ENCODE measurements at regions not wholly inside any gene's neighbourhood (a gene's known extent, or its start where the extent isn't known, plus 50 kb on each side); places are given as distances from the start of the nearest gene placed in this dataset.
A peak's percentile ranks its signal among the peaks of the same experiment; 100 is the strongest.

DNA sequence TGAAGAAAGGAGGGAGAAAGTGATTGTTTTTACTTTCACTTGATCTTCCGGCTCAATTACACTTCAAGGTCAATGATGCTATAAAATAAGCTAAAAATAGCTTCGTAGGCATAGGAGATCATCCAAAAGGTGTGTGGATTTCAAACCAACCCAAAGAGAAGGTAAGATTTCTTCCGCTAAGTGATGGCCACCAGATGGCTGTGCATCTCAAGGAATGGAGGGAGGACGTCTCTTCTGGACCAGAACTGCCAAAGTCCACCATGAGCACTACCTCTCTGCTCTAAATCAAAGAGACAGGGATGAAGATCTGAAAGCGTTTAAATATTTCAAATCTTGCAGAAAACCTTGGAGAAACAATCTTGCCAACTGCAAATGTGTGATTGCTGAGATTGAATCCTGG, 199.1 kb upstream of the ZPLD1 start:
- Histone ChIP-seq H3K4me1 (no peaks in the 10 kb centered on the region), H3K27ac (no peak overlapping the region), H3K4me3 (no peak overlapping the region), H3K27me3 (no peaks in the 10 kb centered on the region), H3K36me3 (no peaks in the 10 kb centered on the region), H3K9me3 (no peaks in the 10 kb centered on the region)
- TF ChIP-seq POLR2A (IDR thresholded peaks at IDR 0.05), result no peak
- TF ChIP-seq, protein P1, sequence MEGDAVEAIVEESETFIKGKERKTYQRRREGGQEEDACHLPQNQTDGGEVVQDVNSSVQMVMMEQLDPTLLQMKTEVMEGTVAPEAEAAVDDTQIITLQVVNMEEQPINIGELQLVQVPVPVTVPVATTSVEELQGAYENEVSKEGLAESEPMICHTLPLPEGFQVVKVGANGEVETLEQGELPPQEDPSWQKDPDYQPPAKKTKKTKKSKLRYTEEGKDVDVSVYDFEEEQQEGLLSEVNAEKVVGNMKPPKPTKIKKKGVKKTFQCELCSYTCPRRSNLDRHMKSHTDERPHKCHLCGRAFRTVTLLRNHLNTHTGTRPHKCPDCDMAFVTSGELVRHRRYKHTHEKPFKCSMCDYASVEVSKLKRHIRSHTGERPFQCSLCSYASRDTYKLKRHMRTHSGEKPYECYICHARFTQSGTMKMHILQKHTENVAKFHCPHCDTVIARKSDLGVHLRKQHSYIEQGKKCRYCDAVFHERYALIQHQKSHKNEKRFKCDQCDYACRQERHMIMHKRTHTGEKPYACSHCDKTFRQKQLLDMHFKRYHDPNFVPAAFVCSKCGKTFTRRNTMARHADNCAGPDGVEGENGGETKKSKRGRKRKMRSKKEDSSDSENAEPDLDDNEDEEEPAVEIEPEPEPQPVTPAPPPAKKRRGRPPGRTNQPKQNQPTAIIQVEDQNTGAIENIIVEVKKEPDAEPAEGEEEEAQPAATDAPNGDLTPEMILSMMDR (IDR thresholded peaks at IDR 0.05), result peak in 2 of 6 experiments; percentile 50 to 59
- no peak for DNase-seq

DNA sequence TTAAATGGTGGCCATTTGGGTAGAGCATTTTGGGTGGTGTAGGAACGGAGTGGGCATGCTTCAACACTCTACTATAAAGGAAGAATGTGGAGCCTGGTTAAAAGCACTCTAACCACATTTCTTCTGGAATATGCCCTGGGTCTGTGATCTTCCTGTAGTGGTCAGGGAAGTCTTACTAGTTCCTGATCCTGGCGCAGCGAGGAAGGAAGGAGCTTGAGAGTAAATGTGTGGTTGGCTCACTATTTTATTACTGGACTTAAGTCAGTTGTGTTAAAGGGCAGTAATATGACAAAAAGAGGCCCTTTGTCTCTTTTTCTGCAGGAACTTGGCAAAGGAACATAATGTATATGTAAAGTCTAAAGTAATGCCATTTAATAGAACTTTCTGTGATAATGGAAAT, 197.6 kb upstream of the ZPLD1 start:
- TF ChIP-seq POLR2A (IDR thresholded peaks at IDR 0.05), result no peak
- TF ChIP-seq, protein P1 (IDR thresholded peaks at IDR 0.05), result no peak
- H3K27ac ChIP-seq, result no peak overlapping the region
- no peak for DNase-seq
- no peak overlapping the region for H3K4me3 ChIP-seq
- H3K9me3 ChIP-seq, result no peaks in the 10 kb centered on the region
- H3K4me1 ChIP-seq, result no peaks in the 10 kb centered on the region
- H3K36me3 ChIP-seq, result no peaks in the 10 kb centered on the region
- no peaks in the 10 kb centered on the region for H3K27me3 ChIP-seq

DNA sequence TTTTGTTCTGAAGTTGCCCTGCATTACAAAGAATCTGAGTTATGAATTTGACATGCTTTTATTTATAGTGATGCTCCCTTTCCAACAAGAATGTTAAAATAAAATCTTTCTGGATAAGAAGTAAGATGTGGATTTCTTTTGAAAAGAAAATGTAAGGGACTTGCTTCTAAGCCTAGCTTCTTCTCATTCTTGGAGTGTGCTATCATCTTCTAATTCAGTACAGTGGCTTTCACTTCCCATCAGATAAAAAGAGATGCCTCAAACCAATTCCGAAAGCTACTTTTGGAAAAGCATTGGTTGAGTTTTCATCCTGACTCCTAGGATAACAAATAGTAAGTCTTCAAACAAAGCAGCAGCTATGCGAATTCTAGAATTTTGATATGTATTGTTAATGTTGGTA, 197.0 kb upstream of the ZPLD1 start:
- Histone ChIP-seq H3K9me3 (no peaks in the 10 kb centered on the region), H3K36me3 (no peaks in the 10 kb centered on the region), H3K27ac (no peak overlapping the region), H3K4me1 (no peaks in the 10 kb centered on the region), H3K4me3 (no peak overlapping the region), H3K27me3 (no peaks in the 10 kb centered on the region)
- TF ChIP-seq, protein P1 (IDR thresholded peaks at IDR 0.05), result no peak
- no peak for TF ChIP-seq POLR2A (IDR thresholded peaks at IDR 0.05)
- no peak for DNase-seq

DNA sequence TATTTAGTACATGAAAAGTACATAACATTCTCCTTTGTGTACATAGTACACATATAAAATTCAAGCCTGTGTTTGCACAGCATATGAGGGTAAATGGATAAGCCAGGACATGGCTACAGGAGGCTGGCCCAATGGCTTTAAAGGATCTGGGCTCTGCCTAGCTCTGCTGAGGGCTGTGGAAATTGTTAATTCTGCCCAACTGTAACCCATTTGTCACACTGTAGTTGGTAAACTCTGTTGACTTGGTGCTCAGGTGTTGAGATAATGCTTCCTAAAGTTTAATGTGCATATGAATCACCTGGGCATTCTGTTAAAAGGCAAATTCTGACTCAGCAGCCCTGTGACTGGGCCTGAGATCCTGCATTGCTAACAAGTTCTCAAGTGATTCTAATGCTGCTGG, 196.5 kb upstream of the ZPLD1 start:
- Histone ChIP-seq H3K27ac (no peak overlapping the region), H3K36me3 (no peaks in the 10 kb centered on the region), H3K4me3 (no peak overlapping the region), H3K4me1 (no peaks in the 10 kb centered on the region), H3K27me3 (no peaks in the 10 kb centered on the region), H3K9me3 (no peaks in the 10 kb centered on the region)
- DNase-seq, result no peak
- TF ChIP-seq, protein P1 (IDR thresholded peaks at IDR 0.05), result no peak
- no peak for TF ChIP-seq POLR2A (IDR thresholded peaks at IDR 0.05)

DNA sequence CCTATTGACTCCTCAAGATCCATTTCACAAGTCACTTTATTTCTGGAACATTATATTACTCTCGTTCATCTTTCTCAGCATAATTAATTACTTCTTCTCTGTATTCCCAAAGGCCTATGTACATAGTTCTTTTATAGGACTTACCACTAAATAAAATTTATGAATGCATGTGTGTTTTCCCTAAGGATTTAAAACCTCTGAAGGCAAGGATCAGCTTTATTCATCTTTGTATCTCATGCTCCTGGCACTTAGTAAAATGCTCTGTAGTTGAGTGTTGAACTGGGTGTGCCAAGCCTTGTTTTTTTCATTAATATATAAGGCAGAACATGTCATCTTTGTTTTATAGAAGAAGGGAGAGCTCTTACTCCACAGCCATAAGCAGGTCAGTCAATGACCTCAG, 194.1 kb upstream of the ZPLD1 start:
- TF ChIP-seq, protein P1 (IDR thresholded peaks at IDR 0.05), result no peak
- no peak for TF ChIP-seq POLR2A (IDR thresholded peaks at IDR 0.05)
- H3K27ac ChIP-seq, result no peak overlapping the region
- H3K4me1 ChIP-seq, result no peaks in the 10 kb centered on the region
- H3K9me3 ChIP-seq, result no peaks in the 10 kb centered on the region
- DNase-seq, result no peak
- H3K36me3 ChIP-seq, result no peaks in the 10 kb centered on the region
- H3K27me3 ChIP-seq, result no peaks in the 10 kb centered on the region
- H3K4me3 ChIP-seq, result no peak overlapping the region

All from Peyer's patch (tissue), 4 donors.